OCI-LY7 (cell line): ENCODE measurements at regions not wholly inside any gene's neighbourhood (a gene's known extent, or its start where the extent isn't known, plus 50 kb on each side); places are given as distances from the start of the nearest gene placed in this dataset.

ENCODE experiments used
- EZH2phosphoT487 ChIP-seq: fragments of 200-600 bp; sonication (generic); IDR thresholded peaks from 2 replicates; pipeline ENCODE4 v1.6.1; 2018; ENCODE audit warnings: low read depth, borderline replicate concordance, mild to moderate bottlenecking, mixed run types, antibody characterized with exemption, low read length, moderate library complexity, mixed read lengths
- TF ChIP-seq, protein P1 (sequence below): fragments of 200-600 bp; sonication (generic); conservative IDR thresholded peaks from 2 replicates; pipeline ENCODE4 v1.5.1; 2014; ENCODE audit warnings: mild to moderate bottlenecking, antibody characterized with exemption, low read length, moderate library complexity, mixed read lengths

DNA sequence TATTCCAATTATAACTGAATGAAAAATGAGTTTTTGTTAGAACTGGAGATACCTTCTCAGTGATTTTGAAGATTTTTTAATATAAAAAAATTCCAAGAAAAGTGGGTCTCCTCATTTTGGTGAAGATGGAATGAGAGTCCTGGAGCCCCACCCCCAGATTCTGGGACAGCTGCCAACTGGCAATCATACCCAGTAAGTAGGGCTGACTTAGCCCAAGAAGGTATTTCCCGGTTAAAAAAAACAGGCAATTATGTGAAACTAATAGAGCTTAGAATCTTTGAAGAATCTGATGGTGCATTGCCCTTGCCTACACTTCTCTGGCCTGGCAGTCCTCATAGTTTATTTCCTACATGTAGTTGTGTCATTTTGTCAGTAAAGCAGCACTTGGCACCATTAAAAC is 52.8 kb upstream of the VWDE start:
- TF ChIP-seq, protein P1, sequence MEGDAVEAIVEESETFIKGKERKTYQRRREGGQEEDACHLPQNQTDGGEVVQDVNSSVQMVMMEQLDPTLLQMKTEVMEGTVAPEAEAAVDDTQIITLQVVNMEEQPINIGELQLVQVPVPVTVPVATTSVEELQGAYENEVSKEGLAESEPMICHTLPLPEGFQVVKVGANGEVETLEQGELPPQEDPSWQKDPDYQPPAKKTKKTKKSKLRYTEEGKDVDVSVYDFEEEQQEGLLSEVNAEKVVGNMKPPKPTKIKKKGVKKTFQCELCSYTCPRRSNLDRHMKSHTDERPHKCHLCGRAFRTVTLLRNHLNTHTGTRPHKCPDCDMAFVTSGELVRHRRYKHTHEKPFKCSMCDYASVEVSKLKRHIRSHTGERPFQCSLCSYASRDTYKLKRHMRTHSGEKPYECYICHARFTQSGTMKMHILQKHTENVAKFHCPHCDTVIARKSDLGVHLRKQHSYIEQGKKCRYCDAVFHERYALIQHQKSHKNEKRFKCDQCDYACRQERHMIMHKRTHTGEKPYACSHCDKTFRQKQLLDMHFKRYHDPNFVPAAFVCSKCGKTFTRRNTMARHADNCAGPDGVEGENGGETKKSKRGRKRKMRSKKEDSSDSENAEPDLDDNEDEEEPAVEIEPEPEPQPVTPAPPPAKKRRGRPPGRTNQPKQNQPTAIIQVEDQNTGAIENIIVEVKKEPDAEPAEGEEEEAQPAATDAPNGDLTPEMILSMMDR: no peak
- TF ChIP-seq EZH2phosphoT487: no peak
